Activated CD8-positive, alpha-beta T cell treated with anti-CD3 and anti-CD28 coated beads for 36 hours (primary cell): ENCODE measurements at regions not wholly inside any gene's neighbourhood (a gene's known extent, or its start where the extent isn't known, plus 50 kb on each side); places are given as distances from the start of the nearest gene placed in this dataset.

Experiments used
- ATAC-seq: fragments of 200-7000 bp; cut with Tn5 transposase; one replicate; pipeline ENCODE4 v1.10.0; 2021; ENCODE audit warnings: mild to moderate bottlenecking, moderate library complexity
- CTCF ChIA-PET: fragments of 350-600 bp; sonication (Branson Sonifier 250); formaldehyde crosslinking; loops from one replicate; lab custom pipeline; 2021; ENCODE audit warnings: antibody characterized with exemption; lab: Charles Lee
- POLR2A ChIA-PET: fragments of 350-600 bp; sonication (Branson Sonifier 250); formaldehyde crosslinking; loops from one replicate; lab custom pipeline; 2021; ENCODE audit warnings: antibody characterized with exemption; lab: Charles Lee
- DNase-seq: peaks from one replicate; pipeline ENCODE4 v3.0.0-alpha.2; 2020
- H3K27ac Mint-ChIP-seq: one replicate; pipeline ENCODE4 v1.8.0; 2021; ENCODE audit warnings: mild to moderate bottlenecking, mixed read lengths
- H3K27me3 Mint-ChIP-seq: one replicate; pipeline ENCODE4 v1.8.0; 2021; ENCODE audit warnings: mixed read lengths
- H3K36me3 Mint-ChIP-seq: one replicate; pipeline ENCODE4 v1.8.0; 2021; ENCODE audit warnings: low read depth, mixed read lengths
- H3K4me1 Mint-ChIP-seq: one replicate; pipeline ENCODE4 v1.8.0; 2021; ENCODE audit warnings: low read depth, mixed read lengths
- H3K4me3 Mint-ChIP-seq: one replicate; pipeline ENCODE4 v1.8.0; 2021; ENCODE audit warnings: mild to moderate bottlenecking, moderate library complexity, mixed read lengths
- H3K9me3 Mint-ChIP-seq: one replicate; pipeline ENCODE4 v1.8.0; 2021; ENCODE audit warnings: mixed read lengths
- CTCF ChIP-seq: fragments of 200-600 bp; IDR thresholded peaks from one replicate; pipeline ENCODE4 v1.8.0; 2022; ENCODE audit warnings: antibody characterized with exemption, mild to moderate bottlenecking
- intact Hi-C: fragments of 100-400 bp; cut with micrococcal nuclease; formaldehyde crosslinking; loops from one replicate; pipeline ENCODE4 v1.10.0; 2022

DNA sequence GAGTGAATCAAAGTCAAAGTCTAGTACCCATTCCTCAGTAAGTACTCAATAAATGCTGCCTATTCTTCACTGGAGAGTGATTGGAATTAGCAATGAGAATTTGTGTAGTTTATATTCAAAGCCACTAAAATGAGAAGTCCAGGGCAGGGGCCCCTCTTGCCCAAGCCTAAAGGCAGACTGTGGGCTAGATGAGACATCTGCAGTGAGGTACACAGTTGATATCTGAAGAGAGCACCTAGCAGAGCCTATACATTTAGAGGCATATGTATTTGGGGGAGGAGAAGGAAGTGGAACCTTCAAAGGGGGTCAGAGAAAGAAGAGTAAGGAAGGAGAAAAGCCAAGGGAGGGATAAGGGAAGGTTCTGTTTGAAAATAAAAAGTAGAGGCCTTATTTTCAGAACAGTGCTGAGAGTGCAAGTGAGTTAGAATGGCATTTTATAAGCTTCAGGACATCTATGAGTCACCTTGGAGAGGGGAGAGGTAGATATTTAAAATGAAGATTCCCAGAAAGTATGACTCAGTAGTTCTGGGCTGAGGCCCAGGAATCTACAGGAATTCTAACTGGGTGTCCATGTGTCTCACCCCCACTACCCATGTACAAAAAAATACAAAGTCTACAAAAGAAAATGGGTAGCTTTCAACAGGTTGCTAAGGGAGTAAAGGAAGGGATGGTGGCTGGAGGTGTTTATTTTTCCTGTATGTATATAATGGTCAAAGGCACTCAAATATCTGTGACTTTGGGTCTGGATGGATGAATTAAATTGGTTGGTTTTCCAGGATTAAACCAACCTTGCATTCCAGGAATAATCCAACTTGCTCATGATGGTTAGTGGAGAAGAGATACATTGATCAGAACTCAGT, 135.1 kb downstream of the ZFP64 start:
- intact Hi-C loops: no loop called here
- Mint-ChIP-seq H3K27ac (no peak overlapping the region), H3K4me3 (no peak overlapping the region), H3K9me3 (peaks cover 14% of the 10 kb centered on the region), H3K4me1 (no peaks in the 10 kb centered on the region), H3K36me3 (peaks cover 10% of the 10 kb centered on the region), H3K27me3 (no peaks in the 10 kb centered on the region)
- DNase-seq (no peak), ATAC-seq (no peak)
- POLR2A ChIA-PET: interaction anchor here (1.3 kb wide), 1 partner anchor 9 kb away, joined by 4 read pairs; no protein-coding TSS in a partner anchor
- CTCF ChIA-PET: interaction anchor here (0.8 to 1.0 kb wide), 2 partner anchors 27 to 1060 kb away, joined by 3 read pairs; no protein-coding TSS in a partner anchor
- TF ChIP-seq CTCF: no peak

DNA sequence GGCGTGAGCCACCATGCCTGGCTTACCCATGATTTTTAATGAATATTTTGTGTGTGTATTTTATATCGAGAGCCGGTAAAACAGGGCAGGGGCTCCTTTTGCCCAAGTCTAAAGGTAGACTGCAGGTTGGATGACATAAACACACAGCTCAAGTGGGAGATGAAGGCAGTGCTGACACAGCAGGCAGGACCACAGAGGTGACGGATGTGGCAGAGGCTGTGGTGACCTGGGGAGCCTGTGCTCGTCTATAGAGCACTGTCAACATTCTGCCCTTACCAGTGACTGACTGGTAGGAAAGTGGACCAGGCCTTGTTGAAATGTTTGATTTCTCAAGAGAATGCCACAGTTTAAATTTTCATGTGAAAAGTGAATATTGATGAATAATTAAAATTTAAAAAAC, 137.5 kb downstream of the ZFP64 start:
- ATAC-seq (peak; percentile 81), DNase-seq (peak; percentile 50)
- Mint-ChIP-seq H3K36me3 (peaks cover 10% of the 10 kb centered on the region), H3K9me3 (peaks cover 14% of the 10 kb centered on the region), H3K27ac (no peak overlapping the region), H3K4me3 (no peak overlapping the region), H3K27me3 (no peaks in the 10 kb centered on the region), H3K4me1 (no peaks in the 10 kb centered on the region)
- POLR2A ChIA-PET: no interaction called here
- CTCF ChIA-PET: no interaction called here
- no peak for TF ChIP-seq CTCF
- intact Hi-C loops: no loop called here

DNA sequence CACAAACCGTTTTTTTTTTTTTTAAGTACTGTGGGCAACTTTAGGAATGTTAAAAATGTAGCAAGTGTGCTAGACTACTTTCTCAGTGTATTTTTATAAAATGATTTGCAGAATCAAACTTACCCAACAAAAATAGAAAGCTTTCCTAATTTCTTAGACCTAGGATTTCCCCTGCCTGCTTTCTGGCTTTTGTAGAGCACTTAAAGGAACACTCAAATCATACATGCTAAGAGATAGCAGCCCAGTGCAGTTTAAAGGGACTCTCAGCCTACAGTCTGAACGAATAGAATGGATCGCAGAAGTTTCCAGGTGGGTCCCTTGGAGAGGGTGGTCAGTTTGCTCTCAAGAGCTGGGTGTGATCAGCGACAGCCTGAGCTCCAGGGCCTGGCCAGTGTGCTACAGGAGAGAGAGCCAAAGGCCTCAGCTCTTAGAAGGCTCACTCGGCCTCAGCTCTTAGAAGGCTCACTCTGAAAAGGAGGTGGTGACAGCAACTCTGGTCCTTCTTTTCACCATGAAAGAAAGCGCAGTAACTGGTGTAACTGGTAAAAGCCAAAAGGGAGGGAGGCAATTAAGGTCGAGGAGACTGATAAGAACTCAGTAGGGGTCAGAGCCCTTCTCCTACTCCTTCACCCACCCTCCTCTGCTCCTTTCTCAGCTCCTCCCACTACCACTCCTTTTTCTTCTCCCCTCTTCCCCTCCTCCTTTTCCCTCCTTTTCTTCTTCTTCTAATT, 142.4 kb downstream of the ZFP64 start:
- H3K27me3 Mint-ChIP-seq: no peaks in the 10 kb centered on the region
- ATAC-seq (no peak), DNase-seq (no peak)
- CTCF ChIA-PET: no interaction called here
- H3K27ac Mint-ChIP-seq: peak overlapping the region; percentile 82
- no peak overlapping the region for H3K4me3 Mint-ChIP-seq
- H3K9me3 Mint-ChIP-seq: no peaks in the 10 kb centered on the region
- no peak for TF ChIP-seq CTCF
- H3K36me3 Mint-ChIP-seq: no peaks in the 10 kb centered on the region
- H3K4me1 Mint-ChIP-seq: peaks cover 27% of the 10 kb centered on the region
- POLR2A ChIA-PET: interaction anchor here (1.8 kb wide), 1 partner anchor 17 kb away, joined by 5 read pairs; no protein-coding TSS in a partner anchor
- intact Hi-C loops: no loop called here

DNA sequence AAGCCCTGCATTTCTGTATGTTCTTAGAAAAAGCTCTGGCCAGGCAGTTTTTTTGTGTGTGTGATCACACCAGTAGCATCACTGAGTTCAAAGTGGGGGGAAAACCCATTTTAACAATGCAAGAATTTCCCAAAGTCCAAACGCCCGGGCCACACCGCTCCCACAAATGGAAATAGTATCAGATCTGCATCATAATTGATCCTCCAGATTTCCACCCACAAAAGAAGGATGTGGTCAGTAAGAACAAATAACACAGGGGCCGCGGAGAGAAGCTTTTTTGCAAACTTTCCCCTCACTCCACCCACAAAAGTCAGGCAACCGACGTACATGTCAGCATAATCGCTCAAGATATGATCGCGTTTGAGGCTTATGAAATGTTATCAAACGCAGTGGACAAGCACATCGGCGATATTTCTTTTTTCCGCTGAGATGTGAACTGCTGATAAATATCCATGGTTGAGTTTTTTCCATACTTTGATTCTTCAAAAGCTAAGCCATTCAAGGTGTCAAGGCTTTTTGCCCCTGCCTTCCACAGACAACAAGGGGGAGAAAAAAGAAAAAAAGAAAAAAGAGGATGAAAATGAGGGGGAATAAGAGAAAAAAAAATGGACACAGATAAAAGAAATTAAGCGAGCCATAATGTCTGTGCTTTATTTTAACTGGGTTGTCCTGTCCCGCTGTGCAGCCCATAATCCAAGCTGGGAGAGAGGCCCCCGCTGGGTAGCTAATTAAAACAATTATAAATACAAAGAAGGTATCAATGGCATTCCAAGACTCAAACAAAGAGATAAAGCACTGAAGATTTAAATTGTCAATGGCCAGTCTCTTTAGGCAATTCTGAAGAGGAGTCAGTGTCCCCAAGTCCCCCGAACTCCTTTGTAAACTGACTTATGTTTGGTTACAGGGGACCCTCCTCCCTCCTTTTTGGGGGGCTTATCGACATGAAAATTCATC, 143.5 kb downstream of the ZFP64 start:
- H3K4me3 Mint-ChIP-seq: no peak overlapping the region

More for the DNA sequence above, 143.5 kb downstream of the ZFP64 start:
- DNase-seq: peak; percentile 82
- no peaks in the 10 kb centered on the region for H3K36me3 Mint-ChIP-seq
- ChIA-PET POLR2A (interaction anchor here (1.0 to 1.8 kb wide), 3 partner anchors 9 to 16 kb away, joined by 3 to 5 read pairs (median 4); no protein-coding TSS in a partner anchor), CTCF (interaction anchor here (1.0 to 1.1 kb wide), 2 partner anchors 11 to 16 kb away, joined by 3 to 5 read pairs; no protein-coding TSS in a partner anchor)
- peak; percentile 88 for ATAC-seq
- peaks cover 27% of the 10 kb centered on the region for H3K4me1 Mint-ChIP-seq
- H3K9me3 Mint-ChIP-seq: no peaks in the 10 kb centered on the region
- H3K27ac Mint-ChIP-seq: peak overlapping the region; percentile 82
- intact Hi-C loops: no loop called here
- no peak for TF ChIP-seq CTCF
- no peaks in the 10 kb centered on the region for H3K27me3 Mint-ChIP-seq
